ENCODE measurements at regions not wholly inside any gene's neighbourhood (a gene's known extent, or its start where the extent isn't known, plus 50 kb on each side); places are given as distances from the start of the nearest gene placed in this dataset.
"Not testable (repeated sequence)": the region's sequence is repeated elsewhere in the genome, so short reads cannot be mapped to it uniquely, and the experiment has no call there.

- Histone ChIP-seq H3K9me3 (ENCODE audit: low read length) (no peaks in the 10 kb centered on the region), H2AFZ (ENCODE audit: low read length) (no peak overlapping the region), H3K79me2 (ENCODE audit: insufficient read depth, low read length) (no peaks in the 10 kb centered on the region), H3K9ac (ENCODE audit: low read length) (no peak overlapping the region), H3K36me3 (ENCODE audit: insufficient read depth, low read length) (no peaks in the 10 kb centered on the region), H4K20me1 (ENCODE audit: insufficient read depth, low read length) (no peaks in the 10 kb centered on the region), H3K4me3 (ENCODE audit: low read depth, low read length, poor library complexity, severe bottlenecking) (no peak overlapping the region), H3K27ac (ENCODE audit: low read depth, low read length, poor library complexity, severe bottlenecking) (no peak overlapping the region), H3K27me3 (ENCODE audit: insufficient read depth, low read length) (no peaks in the 10 kb centered on the region), H3K9me2 (ENCODE audit: low read depth, low read length) (no peaks in the 10 kb centered on the region), H3K4me2 (ENCODE audit: low read length) (no peak overlapping the region), H3K4me1 (ENCODE audit: insufficient read depth, low read length, severe bottlenecking) (no peaks in the 10 kb centered on the region), H3F3A (ENCODE audit: insufficient read depth, low read length) (no peaks in the 10 kb centered on the region)
- no peak for TF ChIP-seq CTCF (IDR thresholded peaks at IDR 0.05; ENCODE audit: low read length)
- TF ChIP-seq EZH2 (IDR thresholded peaks at IDR 0.05; ENCODE audit: borderline replicate concordance, low read length), result no peak
Observed at GRCh38 chr9:96148634-96149532, 153.1 kb downstream of the HSD17B3 start.

GRCh38 chr9:96147029-96147428 lies 154.9 kb downstream of the HSD17B3 start:
- H3K79me2 ChIP-seq (ENCODE audit: insufficient read depth, low read length); H4K20me1 ChIP-seq (ENCODE audit: insufficient read depth, low read length); H2AFZ ChIP-seq (ENCODE audit: low read length); H3K9me2 ChIP-seq (ENCODE audit: low read depth, low read length); H3F3A ChIP-seq (ENCODE audit: insufficient read depth, low read length); H3K36me3 ChIP-seq (ENCODE audit: insufficient read depth, low read length); H3K4me3 ChIP-seq (ENCODE audit: low read depth, low read length, poor library complexity, severe bottlenecking); H3K9me3 ChIP-seq (ENCODE audit: low read length); H3K9ac ChIP-seq (ENCODE audit: low read length); H3K27ac ChIP-seq (ENCODE audit: low read depth, low read length, poor library complexity, severe bottlenecking); H3K27me3 ChIP-seq (ENCODE audit: insufficient read depth, low read length); H3K4me2 ChIP-seq (ENCODE audit: low read length); H3K4me1 ChIP-seq (ENCODE audit: insufficient read depth, low read length, severe bottlenecking): not testable (repeated sequence)

- TF ChIP-seq CTCF (IDR thresholded peaks at IDR 0.05; ENCODE audit: low read length), result no peak
- no peak for TF ChIP-seq EZH2 (IDR thresholded peaks at IDR 0.05; ENCODE audit: borderline replicate concordance, low read length)
- Histone ChIP-seq H3K27me3 (ENCODE audit: insufficient read depth, low read length) (no peaks in the 10 kb centered on the region), H3K9me2 (ENCODE audit: low read depth, low read length) (no peaks in the 10 kb centered on the region), H3K4me1 (ENCODE audit: insufficient read depth, low read length, severe bottlenecking) (peaks cover 3% of the 10 kb centered on the region), H3K4me3 (ENCODE audit: low read depth, low read length, poor library complexity, severe bottlenecking) (no peak overlapping the region), H3K27ac (ENCODE audit: low read depth, low read length, poor library complexity, severe bottlenecking) (no peak overlapping the region), H4K20me1 (ENCODE audit: insufficient read depth, low read length) (no peaks in the 10 kb centered on the region), H3K9ac (ENCODE audit: low read length) (no peak overlapping the region), H3K4me2 (ENCODE audit: low read length) (no peak overlapping the region), H3K79me2 (ENCODE audit: insufficient read depth, low read length) (no peaks in the 10 kb centered on the region), H3F3A (ENCODE audit: insufficient read depth, low read length) (no peaks in the 10 kb centered on the region), H3K9me3 (ENCODE audit: low read length) (no peaks in the 10 kb centered on the region), H3K36me3 (ENCODE audit: insufficient read depth, low read length) (no peaks in the 10 kb centered on the region), H2AFZ (ENCODE audit: low read length) (no peak overlapping the region)
Observed at GRCh38 chr9:96141666-96142065, 160.3 kb downstream of the HSD17B3 start.

- Histone ChIP-seq H3K9me3 (ENCODE audit: low read length) (no peaks in the 10 kb centered on the region), H3K9ac (ENCODE audit: low read length) (no peak overlapping the region), H3K4me1 (ENCODE audit: insufficient read depth, low read length, severe bottlenecking) (peaks cover 3% of the 10 kb centered on the region), H3K27me3 (ENCODE audit: insufficient read depth, low read length) (no peaks in the 10 kb centered on the region), H3K9me2 (ENCODE audit: low read depth, low read length) (no peaks in the 10 kb centered on the region), H3K4me3 (ENCODE audit: low read depth, low read length, poor library complexity, severe bottlenecking) (no peak overlapping the region), H3K36me3 (ENCODE audit: insufficient read depth, low read length) (no peaks in the 10 kb centered on the region), H3K27ac (ENCODE audit: low read depth, low read length, poor library complexity, severe bottlenecking) (no peak overlapping the region), H3F3A (ENCODE audit: insufficient read depth, low read length) (no peaks in the 10 kb centered on the region), H3K79me2 (ENCODE audit: insufficient read depth, low read length) (no peaks in the 10 kb centered on the region), H2AFZ (ENCODE audit: low read length) (no peak overlapping the region), H3K4me2 (ENCODE audit: low read length) (no peak overlapping the region), H4K20me1 (ENCODE audit: insufficient read depth, low read length) (no peaks in the 10 kb centered on the region)
- no peak for TF ChIP-seq EZH2 (IDR thresholded peaks at IDR 0.05; ENCODE audit: borderline replicate concordance, low read length)
- TF ChIP-seq CTCF (IDR thresholded peaks at IDR 0.05; ENCODE audit: low read length), result no peak
Observed at GRCh38 chr9:96141128-96141474, 160.9 kb downstream of the HSD17B3 start.
